ENCODE measurements at regions not wholly inside any gene's neighbourhood (a gene's known extent, or its start where the extent isn't known, plus 50 kb on each side); places are given as distances from the start of the nearest gene placed in this dataset.

DNA sequence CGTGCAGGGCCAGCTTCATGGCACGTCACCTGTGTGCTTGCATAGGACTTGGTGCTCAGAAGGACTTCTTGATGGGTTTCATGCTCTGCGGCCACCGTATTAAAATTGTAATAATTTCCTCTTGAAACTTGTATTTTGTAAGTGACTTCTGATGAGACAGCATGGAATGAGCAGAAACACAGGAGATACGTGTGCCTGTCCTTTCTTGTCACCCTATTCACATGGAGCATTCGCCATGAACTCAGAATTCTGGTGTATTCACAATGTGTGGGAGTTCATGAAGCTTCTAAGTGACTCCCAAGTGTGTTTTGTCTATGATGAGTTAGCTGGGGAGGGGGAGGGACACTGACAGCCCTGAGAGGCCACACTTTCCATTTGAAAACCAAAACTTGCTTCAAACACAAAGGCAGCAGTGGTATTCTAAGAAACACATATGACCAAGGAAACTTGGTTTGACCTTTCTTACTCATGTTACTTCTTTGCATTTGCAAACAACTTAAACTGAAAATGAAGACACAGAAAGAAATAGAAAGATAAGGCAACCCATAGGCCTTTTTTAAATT is 92.1 kb upstream of the NEDD9 start:
- H3K9me3 ChIP-seq (ENCODE audit: low read length): no peaks in the 10 kb centered on the region
- no peaks in the 10 kb centered on the region for H3F3A ChIP-seq (ENCODE audit: insufficient read depth, low read length)
- no peaks in the 10 kb centered on the region for H3K27me3 ChIP-seq (ENCODE audit: insufficient read depth, low read length)
- no peak overlapping the region for H2AFZ ChIP-seq (ENCODE audit: low read length)
- no peak for TF ChIP-seq EZH2 (IDR thresholded peaks at IDR 0.05; ENCODE audit: borderline replicate concordance, low read length)
- H3K4me2 ChIP-seq (ENCODE audit: low read length): no peak overlapping the region
- H3K27ac ChIP-seq (ENCODE audit: low read depth, low read length, poor library complexity, severe bottlenecking): no peak overlapping the region
- no peak overlapping the region for H3K9ac ChIP-seq (ENCODE audit: low read length)
- H3K4me1 ChIP-seq (ENCODE audit: insufficient read depth, low read length, severe bottlenecking): no peaks in the 10 kb centered on the region
- no peaks in the 10 kb centered on the region for H3K79me2 ChIP-seq (ENCODE audit: insufficient read depth, low read length)
- no peaks in the 10 kb centered on the region for H3K9me2 ChIP-seq (ENCODE audit: low read depth, low read length)
- H3K4me3 ChIP-seq (ENCODE audit: low read depth, low read length, poor library complexity, severe bottlenecking): no peak overlapping the region
- H4K20me1 ChIP-seq (ENCODE audit: insufficient read depth, low read length): no peaks in the 10 kb centered on the region
- no peaks in the 10 kb centered on the region for H3K36me3 ChIP-seq (ENCODE audit: insufficient read depth, low read length)

DNA sequence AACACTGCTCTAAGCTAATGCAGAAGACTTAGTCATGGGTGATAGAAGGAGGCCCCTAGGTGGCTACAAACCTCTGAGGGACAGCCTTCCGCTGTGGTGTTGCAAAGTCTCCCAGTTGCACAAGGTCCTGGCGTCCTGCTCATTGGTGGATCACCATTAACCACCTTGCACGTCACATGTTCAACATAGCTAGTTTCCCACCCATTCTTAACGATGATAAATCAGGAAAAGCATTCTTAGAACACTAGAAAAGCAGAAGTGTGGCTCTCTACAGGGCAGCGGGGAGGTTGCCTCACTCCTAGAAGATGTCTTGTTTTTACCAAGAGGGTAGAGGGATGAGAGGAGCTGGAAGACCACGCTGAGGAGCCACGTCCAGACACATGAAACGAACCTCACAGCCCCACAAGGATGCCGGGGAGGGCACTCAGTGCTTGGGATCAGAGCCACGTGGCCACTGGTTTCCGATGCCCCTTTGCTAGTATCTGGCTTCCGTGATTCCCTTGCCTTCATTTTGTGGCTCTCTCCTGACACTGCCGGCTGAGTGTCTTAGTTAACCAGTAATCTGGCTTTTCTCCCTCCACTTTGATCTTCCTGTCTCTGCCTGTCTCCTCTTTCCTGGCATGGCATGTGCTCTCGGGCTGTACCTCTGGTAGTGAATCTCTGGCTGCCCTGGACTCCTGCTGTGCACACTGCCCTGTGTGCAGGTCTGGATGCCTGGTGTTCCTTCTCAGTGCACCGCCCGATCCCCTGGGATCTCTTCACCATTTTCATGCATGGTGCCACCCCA is 91.4 kb upstream of the NEDD9 start:
- no peak overlapping the region for H2AFZ ChIP-seq (ENCODE audit: low read length)
- H3K9ac ChIP-seq (ENCODE audit: low read length): no peak overlapping the region
- H3K36me3 ChIP-seq (ENCODE audit: insufficient read depth, low read length): no peaks in the 10 kb centered on the region
- H3K27me3 ChIP-seq (ENCODE audit: insufficient read depth, low read length): no peaks in the 10 kb centered on the region
- H3K79me2 ChIP-seq (ENCODE audit: insufficient read depth, low read length): no peaks in the 10 kb centered on the region
- TF ChIP-seq, protein P1, sequence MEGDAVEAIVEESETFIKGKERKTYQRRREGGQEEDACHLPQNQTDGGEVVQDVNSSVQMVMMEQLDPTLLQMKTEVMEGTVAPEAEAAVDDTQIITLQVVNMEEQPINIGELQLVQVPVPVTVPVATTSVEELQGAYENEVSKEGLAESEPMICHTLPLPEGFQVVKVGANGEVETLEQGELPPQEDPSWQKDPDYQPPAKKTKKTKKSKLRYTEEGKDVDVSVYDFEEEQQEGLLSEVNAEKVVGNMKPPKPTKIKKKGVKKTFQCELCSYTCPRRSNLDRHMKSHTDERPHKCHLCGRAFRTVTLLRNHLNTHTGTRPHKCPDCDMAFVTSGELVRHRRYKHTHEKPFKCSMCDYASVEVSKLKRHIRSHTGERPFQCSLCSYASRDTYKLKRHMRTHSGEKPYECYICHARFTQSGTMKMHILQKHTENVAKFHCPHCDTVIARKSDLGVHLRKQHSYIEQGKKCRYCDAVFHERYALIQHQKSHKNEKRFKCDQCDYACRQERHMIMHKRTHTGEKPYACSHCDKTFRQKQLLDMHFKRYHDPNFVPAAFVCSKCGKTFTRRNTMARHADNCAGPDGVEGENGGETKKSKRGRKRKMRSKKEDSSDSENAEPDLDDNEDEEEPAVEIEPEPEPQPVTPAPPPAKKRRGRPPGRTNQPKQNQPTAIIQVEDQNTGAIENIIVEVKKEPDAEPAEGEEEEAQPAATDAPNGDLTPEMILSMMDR (IDR thresholded peaks at IDR 0.05; ENCODE audit: low read length): no peak
- no peak for TF ChIP-seq EZH2 (IDR thresholded peaks at IDR 0.05; ENCODE audit: borderline replicate concordance, low read length)
- no peaks in the 10 kb centered on the region for H4K20me1 ChIP-seq (ENCODE audit: insufficient read depth, low read length)
- H3K9me3 ChIP-seq (ENCODE audit: low read length): no peaks in the 10 kb centered on the region
- H3K4me2 ChIP-seq (ENCODE audit: low read length): no peak overlapping the region
- no peaks in the 10 kb centered on the region for H3K4me1 ChIP-seq (ENCODE audit: insufficient read depth, low read length, severe bottlenecking)
- H3K4me3 ChIP-seq (ENCODE audit: low read depth, low read length, poor library complexity, severe bottlenecking): no peak overlapping the region
- no peaks in the 10 kb centered on the region for H3K9me2 ChIP-seq (ENCODE audit: low read depth, low read length)
- no peaks in the 10 kb centered on the region for H3F3A ChIP-seq (ENCODE audit: insufficient read depth, low read length)
- H3K27ac ChIP-seq (ENCODE audit: low read depth, low read length, poor library complexity, severe bottlenecking): no peak overlapping the region

DNA sequence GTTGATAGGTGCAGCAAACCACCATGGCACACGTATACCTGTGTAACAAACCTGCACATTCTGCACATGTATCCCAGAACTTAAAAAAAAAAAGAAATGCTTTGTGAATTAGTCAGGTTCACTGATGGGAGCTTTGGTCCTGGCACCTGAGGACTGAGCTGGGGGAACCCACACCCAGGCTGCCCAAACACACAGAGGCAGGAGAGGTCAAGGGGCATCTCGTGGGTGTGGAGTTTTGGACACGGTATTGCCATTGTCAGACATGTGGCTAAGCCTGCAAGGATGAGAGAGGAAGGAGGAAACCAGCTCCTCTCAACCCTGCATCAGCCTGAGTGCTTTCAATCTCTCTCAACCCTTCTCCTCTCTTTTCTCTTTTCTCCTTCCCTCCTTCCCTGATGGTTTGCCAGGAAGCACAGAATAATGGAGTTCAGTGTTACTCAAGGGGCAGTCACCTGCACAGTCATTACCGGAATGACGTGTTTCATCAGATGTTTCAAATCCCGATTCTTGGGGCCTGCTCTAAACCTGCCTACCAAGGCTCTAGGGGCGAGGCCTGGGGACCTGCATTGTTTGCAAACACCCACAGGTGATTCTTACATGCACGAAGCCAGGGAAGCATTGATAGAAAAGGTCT is 89.9 kb upstream of the NEDD9 start:
- H3F3A ChIP-seq (ENCODE audit: insufficient read depth, low read length): no peaks in the 10 kb centered on the region
- TF ChIP-seq EZH2 (IDR thresholded peaks at IDR 0.05; ENCODE audit: borderline replicate concordance, low read length): no peak
- TF ChIP-seq, protein P1 (IDR thresholded peaks at IDR 0.05; ENCODE audit: low read length): no peak
- no peaks in the 10 kb centered on the region for H3K79me2 ChIP-seq (ENCODE audit: insufficient read depth, low read length)
- no peaks in the 10 kb centered on the region for H3K4me1 ChIP-seq (ENCODE audit: insufficient read depth, low read length, severe bottlenecking)
- peaks cover 6% of the 10 kb centered on the region; the same call in 1 of the 2 replicates for H3K36me3 ChIP-seq (ENCODE audit: insufficient read depth, low read length)
- H4K20me1 ChIP-seq (ENCODE audit: insufficient read depth, low read length): no peaks in the 10 kb centered on the region
- no peak overlapping the region for H3K27ac ChIP-seq (ENCODE audit: low read depth, low read length, poor library complexity, severe bottlenecking)
- no peaks in the 10 kb centered on the region for H3K9me3 ChIP-seq (ENCODE audit: low read length)
- no peak overlapping the region for H3K4me3 ChIP-seq (ENCODE audit: low read depth, low read length, poor library complexity, severe bottlenecking)
- no peaks in the 10 kb centered on the region for H3K9me2 ChIP-seq (ENCODE audit: low read depth, low read length)
- H3K9ac ChIP-seq (ENCODE audit: low read length): no peak overlapping the region
- H3K4me2 ChIP-seq (ENCODE audit: low read length): no peak overlapping the region
- H2AFZ ChIP-seq (ENCODE audit: low read length): no peak overlapping the region
- H3K27me3 ChIP-seq (ENCODE audit: insufficient read depth, low read length): no peaks in the 10 kb centered on the region
